ENCODE measurements at regions not wholly inside any gene's neighbourhood (a gene's known extent, or its start where the extent isn't known, plus 50 kb on each side); places are given as distances from the start of the nearest gene placed in this dataset.

GRCh38 chr5:143723159-143723558, 88.8 kb upstream of the HMHB1 start:
- TF ChIP-seq SP1 (IDR thresholded peaks at IDR 0.05): no peak
- no peak for TF ChIP-seq BHLHE40 (IDR thresholded peaks at IDR 0.05; ENCODE audit: borderline replicate concordance)
- no peak for TF ChIP-seq FOXM1 (IDR thresholded peaks at IDR 0.05; ENCODE audit: borderline replicate concordance)
